ENCODE measurements at regions not wholly inside any gene's neighbourhood (a gene's known extent, or its start where the extent isn't known, plus 50 kb on each side); places are given as distances from the start of the nearest gene placed in this dataset.
A peak's percentile ranks its signal among the peaks of the same experiment; 100 is the strongest.

- no peak for ATAC-seq (replicated peaks in 1 of 4)
- no peak overlapping the region for H3K4me3 Mint-ChIP-seq
- WGBS (ENCODE audit: insufficient coverage), result 85% methylated on average over 8 of the region's 10 CpGs
- ChIA-PET POLR2A (no interaction called here), CTCF (no interaction called here)
- no peaks in the 10 kb centered on the region for H3K36me3 Mint-ChIP-seq
- no peaks in the 10 kb centered on the region for H3K9me3 Mint-ChIP-seq
- no peak for DNase-seq
- Histone ChIP-seq H3K27me3 (replicated peaks in 1 of 2; ENCODE audit: control insufficient read depth in 2 of 2, extremely low read depth in 1 of 2, insufficient read depth in 2 of 2, low read length in 1 of 2) (peaks cover 0 to 44% of the 10 kb centered on the region in 2 experiments), H3K36me3 (ENCODE audit: control insufficient read depth in 2 of 2, extremely low read depth in 1 of 2, insufficient read depth in 1 of 2, low read length in 1 of 2) (no peaks in the 10 kb centered on the region), H3K9me3 (no peaks in the 10 kb centered on the region), H3K27ac (ENCODE audit: low read length) (no peak overlapping the region), H3K4me3 (ENCODE audit: control insufficient read depth in 1 of 2, extremely low read depth in 1 of 2, low read length in 1 of 2) (no peak overlapping the region), H3K4me1 (ENCODE audit: control insufficient read depth in 1 of 2, extremely low read depth in 1 of 2, insufficient read depth in 2 of 2, low read length in 2 of 2) (peaks cover 0 to 2% of the 10 kb centered on the region in 2 experiments)
- H3K27ac Mint-ChIP-seq, result no peak overlapping the region
- peaks cover 0 to 5% of the 10 kb centered on the region in 2 donors for H3K27me3 Mint-ChIP-seq
- H3K4me1 Mint-ChIP-seq, result no peaks in the 10 kb centered on the region
Measured at GRCh38 chr2:239564587-239564986, 163.8 kb upstream of the HDAC4 start.

DNA sequence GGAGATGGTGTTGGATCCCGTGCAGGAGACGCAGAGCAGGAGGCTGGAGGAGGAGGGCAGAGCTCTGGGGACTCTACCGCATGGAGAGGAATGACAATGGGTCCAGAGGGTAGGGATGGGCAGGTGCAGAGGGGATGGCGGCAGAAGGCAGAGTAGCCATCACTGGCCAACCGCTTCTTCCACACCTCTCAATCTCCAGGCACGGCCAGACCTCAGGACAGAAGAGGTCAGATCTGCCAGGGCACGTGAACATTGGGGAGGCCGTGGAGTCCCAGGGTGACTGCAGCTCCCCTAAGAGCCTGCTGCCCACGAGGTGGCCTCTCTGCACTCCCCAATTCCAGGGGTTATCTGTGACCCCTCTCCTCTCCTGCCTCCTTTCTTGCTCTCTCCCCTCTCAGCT, 162.7 kb upstream of the HDAC4 start:
- H3K9me3 ChIP-seq, result no peaks in the 10 kb centered on the region
- CTCF ChIA-PET, result no interaction called here
- Mint-ChIP-seq H3K4me1 (no peaks in the 10 kb centered on the region), H3K9me3 (no peaks in the 10 kb centered on the region), H3K36me3 (no peaks in the 10 kb centered on the region), H3K27me3 (peaks cover 0 to 5% of the 10 kb centered on the region in 2 donors), H3K27ac (no peak overlapping the region), H3K4me3 (no peak overlapping the region)
- no peak overlapping the region for H3K27ac ChIP-seq (ENCODE audit: low read length)
- POLR2A ChIA-PET, result no interaction called here
- no peak for ATAC-seq (replicated peaks in 1 of 4)
- H3K4me1 ChIP-seq (ENCODE audit: control insufficient read depth in 1 of 2, extremely low read depth in 1 of 2, insufficient read depth in 2 of 2, low read length in 2 of 2), result no peaks in the 10 kb centered on the region
- no peak for DNase-seq
- no peak overlapping the region for H3K4me3 ChIP-seq (ENCODE audit: control insufficient read depth in 1 of 2, extremely low read depth in 1 of 2, low read length in 1 of 2)
- peaks cover 0 to 47% of the 10 kb centered on the region in 2 experiments for H3K27me3 ChIP-seq (replicated peaks in 1 of 2; ENCODE audit: control insufficient read depth in 2 of 2, extremely low read depth in 1 of 2, insufficient read depth in 2 of 2, low read length in 1 of 2)
- H3K36me3 ChIP-seq (ENCODE audit: control insufficient read depth in 2 of 2, extremely low read depth in 1 of 2, insufficient read depth in 1 of 2, low read length in 1 of 2), result no peaks in the 10 kb centered on the region
- 87% methylated on average over 5 of the region's 9 CpGs for WGBS (ENCODE audit: insufficient coverage)

DNA sequence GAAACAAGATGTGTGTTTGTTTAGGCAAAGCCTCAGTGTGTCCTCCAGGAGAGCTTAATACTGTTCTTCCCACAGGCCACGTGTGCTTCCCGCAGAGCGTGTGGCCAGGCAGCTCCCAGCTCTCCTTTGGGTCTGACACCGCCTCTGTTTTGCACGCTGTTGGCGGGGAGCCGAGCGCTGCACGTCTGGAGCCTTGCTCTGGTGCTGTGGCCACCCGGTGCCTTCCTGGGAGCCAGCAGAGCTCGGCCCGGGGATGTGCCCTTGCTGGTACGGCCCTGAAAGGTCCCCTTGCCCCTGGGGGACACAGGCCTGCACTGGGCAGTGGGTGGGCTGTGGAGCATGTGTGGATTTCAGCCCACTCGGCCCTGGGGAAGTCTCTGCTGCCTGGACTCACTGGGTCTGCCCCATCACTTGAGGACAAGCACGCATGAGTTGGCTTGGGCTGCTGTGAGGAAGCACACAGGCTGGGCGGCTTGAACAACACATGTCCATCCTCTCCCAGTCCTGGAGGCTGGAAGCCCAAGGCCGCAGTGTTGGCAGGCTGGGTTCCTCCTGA, 160.7 kb upstream of the HDAC4 start:
- H3K4me1 Mint-ChIP-seq, result no peaks in the 10 kb centered on the region
- Histone ChIP-seq H3K27ac (ENCODE audit: low read length) (no peak overlapping the region), H3K4me1 (ENCODE audit: control insufficient read depth in 1 of 2, extremely low read depth in 1 of 2, insufficient read depth in 2 of 2, low read length in 2 of 2) (no peaks in the 10 kb centered on the region), H3K9me3 (no peaks in the 10 kb centered on the region), H3K36me3 (ENCODE audit: control insufficient read depth in 2 of 2, extremely low read depth in 1 of 2, insufficient read depth in 1 of 2, low read length in 1 of 2) (no peaks in the 10 kb centered on the region), H3K27me3 (replicated peaks in 1 of 2; ENCODE audit: control insufficient read depth in 2 of 2, extremely low read depth in 1 of 2, insufficient read depth in 2 of 2, low read length in 1 of 2) (peaks cover 0 to 41% of the 10 kb centered on the region in 2 experiments), H3K4me3 (ENCODE audit: control insufficient read depth in 1 of 2, extremely low read depth in 1 of 2, low read length in 1 of 2) (no peak overlapping the region)
- H3K9me3 Mint-ChIP-seq, result no peaks in the 10 kb centered on the region
- peak in 1 of 35 experiments; percentile 7 for DNase-seq
- 89% methylated on average over 15 of the region's 17 CpGs for WGBS (ENCODE audit: insufficient coverage)
- H3K27ac Mint-ChIP-seq, result no peak overlapping the region
- no peaks in the 10 kb centered on the region for H3K36me3 Mint-ChIP-seq
- POLR2A ChIA-PET, result no interaction called here
- H3K4me3 Mint-ChIP-seq, result no peak overlapping the region
- CTCF ChIA-PET, result no interaction called here
- peaks cover 0 to 5% of the 10 kb centered on the region in 2 donors for H3K27me3 Mint-ChIP-seq
- no peak for ATAC-seq (replicated peaks in 1 of 4)

DNA sequence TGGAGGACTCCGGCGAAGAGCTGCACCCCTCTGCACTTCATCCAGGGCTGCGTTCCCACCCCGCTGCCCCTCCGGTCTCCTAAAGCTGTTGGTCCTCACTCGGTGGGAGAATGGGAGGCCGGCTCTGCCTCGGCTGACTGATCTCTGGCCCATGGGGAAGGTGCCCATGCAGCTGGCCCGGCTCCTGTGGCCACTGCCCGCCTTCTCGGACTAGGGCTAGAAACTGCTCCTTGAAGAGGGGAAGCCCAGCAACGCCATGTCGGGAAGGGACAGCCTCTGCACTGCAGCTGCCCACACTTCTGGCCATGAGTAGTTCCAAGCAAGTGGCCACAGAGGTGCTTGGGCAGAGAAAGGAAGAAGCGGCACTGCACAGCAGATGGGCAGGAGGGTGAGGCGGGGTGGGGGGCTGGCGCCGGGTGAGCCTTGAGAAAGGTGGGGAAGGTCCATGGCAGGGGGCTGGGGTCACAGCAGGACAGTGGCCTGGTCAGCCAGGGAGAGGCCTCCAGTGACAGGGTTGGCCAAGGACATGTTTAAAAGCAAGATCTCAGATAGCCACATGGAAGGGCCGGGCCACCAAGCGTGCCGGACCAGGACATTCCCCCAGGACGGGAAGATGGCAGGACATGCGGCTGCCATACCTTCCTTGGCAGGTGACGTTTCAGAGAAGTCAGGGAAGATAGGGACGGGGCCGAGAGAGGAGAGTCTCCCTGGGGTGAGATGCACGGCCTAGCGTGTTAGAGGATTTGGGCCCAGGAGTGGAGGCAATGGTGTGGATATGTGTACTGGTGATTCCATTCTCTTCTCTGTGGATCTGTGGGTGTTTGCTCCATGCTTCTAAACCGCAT, 158.8 kb upstream of the HDAC4 start:
- H3K4me3 ChIP-seq (ENCODE audit: control insufficient read depth in 1 of 2, extremely low read depth in 1 of 2, low read length in 1 of 2), result no peak overlapping the region
- H3K27me3 ChIP-seq (replicated peaks in 1 of 2; ENCODE audit: control insufficient read depth in 2 of 2, extremely low read depth in 1 of 2, insufficient read depth in 2 of 2, low read length in 1 of 2), result peaks cover 0 to 39% of the 10 kb centered on the region in 2 experiments
- ChIA-PET POLR2A (no interaction called here), CTCF (no interaction called here)
- no peaks in the 10 kb centered on the region for H3K9me3 Mint-ChIP-seq
- peaks cover 0 to 6% (median 0%) of the 10 kb centered on the region in 3 donors for H3K4me1 Mint-ChIP-seq
- 91% methylated on average over 23 of the region's 28 CpGs for WGBS (ENCODE audit: insufficient coverage)
- no peak overlapping the region for H3K27ac ChIP-seq (ENCODE audit: low read length)
- no peaks in the 10 kb centered on the region for H3K36me3 ChIP-seq (ENCODE audit: control insufficient read depth in 2 of 2, extremely low read depth in 1 of 2, insufficient read depth in 1 of 2, low read length in 1 of 2)
- H3K4me3 Mint-ChIP-seq, result no peak overlapping the region
- H3K27me3 Mint-ChIP-seq, result peaks cover 0 to 5% of the 10 kb centered on the region in 2 donors
- H3K36me3 Mint-ChIP-seq, result no peaks in the 10 kb centered on the region
- H3K4me1 ChIP-seq (ENCODE audit: control insufficient read depth in 1 of 2, extremely low read depth in 1 of 2, insufficient read depth in 2 of 2, low read length in 2 of 2), result no peaks in the 10 kb centered on the region
- DNase-seq (no peak), ATAC-seq (replicated peaks in 1 of 4) (no peak)
- no peak overlapping the region for H3K27ac Mint-ChIP-seq
- no peaks in the 10 kb centered on the region for H3K9me3 ChIP-seq

DNA sequence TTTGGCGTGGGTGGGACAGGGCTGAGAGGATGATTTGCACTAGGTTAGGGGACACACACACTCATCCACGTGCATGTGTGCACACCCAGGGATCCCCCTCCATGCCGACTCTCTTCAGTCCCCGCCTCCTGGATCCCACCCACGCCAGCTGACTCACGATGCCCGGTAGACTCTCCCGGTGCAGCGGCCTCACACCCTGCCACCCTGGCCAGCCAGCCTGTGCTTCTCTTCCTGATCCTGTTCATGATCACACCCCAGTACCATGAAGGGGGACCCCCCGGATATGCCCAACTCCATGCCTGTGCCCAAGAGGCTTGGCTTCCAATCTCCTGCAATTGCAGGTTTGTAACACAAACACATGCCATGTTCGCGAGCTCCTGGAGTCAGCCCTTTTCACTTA, 157.8 kb upstream of the HDAC4 start:
- Histone ChIP-seq H3K9me3 (no peaks in the 10 kb centered on the region), H3K27me3 (replicated peaks in 1 of 2; ENCODE audit: control insufficient read depth in 2 of 2, extremely low read depth in 1 of 2, insufficient read depth in 2 of 2, low read length in 1 of 2) (peaks cover 0 to 31% of the 10 kb centered on the region in 2 experiments), H3K27ac (ENCODE audit: low read length) (no peak overlapping the region), H3K36me3 (ENCODE audit: control insufficient read depth in 2 of 2, extremely low read depth in 1 of 2, insufficient read depth in 1 of 2, low read length in 1 of 2) (no peaks in the 10 kb centered on the region), H3K4me3 (ENCODE audit: control insufficient read depth in 1 of 2, extremely low read depth in 1 of 2, low read length in 1 of 2) (no peak overlapping the region), H3K4me1 (ENCODE audit: control insufficient read depth in 1 of 2, extremely low read depth in 1 of 2, insufficient read depth in 2 of 2, low read length in 2 of 2) (peaks cover 0 to under 1% of the 10 kb centered on the region in 2 experiments)
- CTCF ChIA-PET, result no interaction called here
- peaks cover 0 to 2% of the 10 kb centered on the region in 2 donors for H3K27me3 Mint-ChIP-seq
- no peak overlapping the region for H3K27ac Mint-ChIP-seq
- POLR2A ChIA-PET, result no interaction called here
- WGBS (ENCODE audit: insufficient coverage), result 88% methylated on average over 11 of the region's 12 CpGs
- H3K36me3 Mint-ChIP-seq, result no peaks in the 10 kb centered on the region
- H3K4me1 Mint-ChIP-seq, result peaks cover under 1 to 10% (median under 1%) of the 10 kb centered on the region in 3 donors
- no peak for DNase-seq
- H3K9me3 Mint-ChIP-seq, result no peaks in the 10 kb centered on the region
- no peak overlapping the region for H3K4me3 Mint-ChIP-seq
- ATAC-seq (replicated peaks in 1 of 4), result no peak

GRCh38 chr2:239557516-239557915, 156.7 kb upstream of the HDAC4 start:
- Mint-ChIP-seq H3K4me3 (no peak overlapping the region), H3K4me1 (peaks cover 11 to 21% (median 11%) of the 10 kb centered on the region in 3 donors), H3K9me3 (no peaks in the 10 kb centered on the region), H3K27ac (no peak overlapping the region), H3K27me3 (peaks cover 0 to 2% of the 10 kb centered on the region in 2 donors), H3K36me3 (no peaks in the 10 kb centered on the region)
- ATAC-seq (replicated peaks in 1 of 4) (no peak), DNase-seq (no peak)
- Histone ChIP-seq H3K4me3 (ENCODE audit: control insufficient read depth in 1 of 2, extremely low read depth in 1 of 2, low read length in 1 of 2) (no peak overlapping the region), H3K9me3 (no peaks in the 10 kb centered on the region), H3K27ac (ENCODE audit: low read length) (no peak overlapping the region), H3K36me3 (ENCODE audit: control insufficient read depth in 2 of 2, extremely low read depth in 1 of 2, insufficient read depth in 1 of 2, low read length in 1 of 2) (no peaks in the 10 kb centered on the region), H3K27me3 (replicated peaks in 1 of 2; ENCODE audit: control insufficient read depth in 2 of 2, extremely low read depth in 1 of 2, insufficient read depth in 2 of 2, low read length in 1 of 2) (peaks cover 0 to 25% of the 10 kb centered on the region in 2 experiments), H3K4me1 (ENCODE audit: control insufficient read depth in 1 of 2, extremely low read depth in 1 of 2, insufficient read depth in 2 of 2, low read length in 2 of 2) (peaks cover 0 to 10% of the 10 kb centered on the region in 2 experiments)
- ChIA-PET POLR2A (no interaction called here), CTCF (no interaction called here)
- no CpG with 5 or more reads among the region's 5 CpGs for WGBS (ENCODE audit: insufficient coverage)
